CD14-positive monocyte (primary cell): ENCODE measurements at regions not wholly inside any gene's neighbourhood (a gene's known extent, or its start where the extent isn't known, plus 50 kb on each side); places are given as distances from the start of the nearest gene placed in this dataset.
A peak's percentile ranks its signal among the peaks of the same experiment; 100 is the strongest.

Experiments used
- DNase-seq, 3 donors: peaks; one replicate each; pipeline ENCODE4 v3.0.0-alpha.2; 2011 to 2022
- H2AFZ ChIP-seq: 2 replicates; pipeline ENCODE4 v1.6.0; 2012; ENCODE audit warnings: mild to moderate bottlenecking, low read depth, low read length, inconsistent platforms; ENCODE audit not compliant: insufficient read depth, poor library complexity, severe bottlenecking
- H3K27ac ChIP-seq, 2 donors: 1 replicate in 1 of 2; 2 replicates in 1 of 2; pipeline ENCODE4 v1.5.1; 2012 to 2013; ENCODE audit warnings: low read length in 2 of 2, control low read depth in 1 of 2, inconsistent platforms in 1 of 2, low read depth in 1 of 2, mild to moderate bottlenecking in 1 of 2
- H3K27me3 ChIP-seq, 2 donors: one replicate each; pipeline versions ENCODE4 v1.6.0 to v1.6.1; 2011 to 2013; ENCODE audit warnings: low read length in 2 of 2; ENCODE audit not compliant: control insufficient read depth in 2 of 2, insufficient read depth in 2 of 2
- H3K36me3 ChIP-seq, 2 donors: replicated peaks in 1 of 2; 1 replicate in 1 of 2; 2 replicates in 1 of 2; pipeline versions ENCODE4 v1.5.1 to v1.6.1; 2012 to 2013; ENCODE audit warnings: low read length in 2 of 2, control low read depth in 1 of 2, inconsistent platforms in 1 of 2, mild to moderate bottlenecking in 1 of 2; ENCODE audit not compliant: insufficient read depth in 2 of 2, control insufficient read depth in 1 of 2
- H3K4me1 ChIP-seq, 2 donors: 1 replicate in 1 of 2; 2 replicates in 1 of 2; pipeline versions ENCODE4 v1.5.1 to v1.6.1; 2012 to 2013; ENCODE audit warnings: low read length in 2 of 2, control low read depth in 1 of 2, inconsistent platforms in 1 of 2, mild to moderate bottlenecking in 1 of 2, moderate library complexity in 1 of 2; ENCODE audit not compliant: insufficient read depth in 2 of 2, control insufficient read depth in 1 of 2
- H3K4me2 ChIP-seq: replicated peaks from 2 replicates; pipeline ENCODE3; 2012; ENCODE audit warnings: low read length, moderate library complexity, mild to moderate bottlenecking; ENCODE audit not compliant: poor library complexity, severe bottlenecking; ENCODE audit errors: extremely low read depth
- H3K4me3 ChIP-seq, 3 experiments: fragments of 200-600 bp in 1 of 3; sonication (generic) in 1 of 3; replicated peaks in 1 of 3; 1 replicate in 2 of 3; 2 replicates in 1 of 3; pipeline ENCODE4 v1.5.1; 2011 to 2013; ENCODE audit warnings: low read length in 3 of 3, mild to moderate bottlenecking in 3 of 3, control low read depth in 2 of 3, low read depth in 2 of 3, inconsistent platforms in 1 of 3, moderate library complexity in 1 of 3
- H3K79me2 ChIP-seq: 2 replicates; pipeline ENCODE4 v1.6.0; 2012; ENCODE audit warnings: mild to moderate bottlenecking, control low read depth, inconsistent platforms, low read length, moderate library complexity; ENCODE audit not compliant: insufficient read depth
- H3K9ac ChIP-seq: 2 replicates; pipeline ENCODE4 v1.6.0; 2017; ENCODE audit warnings: low read length, mild to moderate bottlenecking; ENCODE audit not compliant: insufficient read depth, poor library complexity, severe bottlenecking
- H3K9me3 ChIP-seq, 2 donors: replicated peaks in 1 of 2; 1 replicate in 1 of 2; 2 replicates in 1 of 2; pipeline versions ENCODE4 v1.5.1 to v1.6.1; 2012 to 2013; ENCODE audit warnings: low read length in 2 of 2, control low read depth in 1 of 2; ENCODE audit not compliant: control insufficient read depth in 1 of 2, insufficient read depth in 1 of 2
- H4K20me1 ChIP-seq: 2 replicates; pipeline ENCODE4 v1.6.0; 2012; ENCODE audit warnings: mild to moderate bottlenecking, low read length, control low read depth, moderate library complexity; ENCODE audit not compliant: insufficient read depth
- H3K27ac Mint-ChIP-seq, 7 donors: one replicate each; pipeline ENCODE4 v1.8.0; 2020; ENCODE audit warnings: mild to moderate bottlenecking in 7 of 7, mixed read lengths in 7 of 7, moderate library complexity in 6 of 7, inconsistent platforms in 2 of 7
- H3K27me3 Mint-ChIP-seq, 3 donors: one replicate each; pipeline ENCODE4 v1.8.0; 2021 to 2022; ENCODE audit warnings: low read depth in 3 of 3, mild to moderate bottlenecking in 3 of 3, mixed read lengths in 3 of 3, moderate library complexity in 3 of 3, inconsistent platforms in 1 of 3
- H3K36me3 Mint-ChIP-seq, 2 donors: one replicate each; pipeline ENCODE4 v1.8.0; 2020; ENCODE audit warnings: mixed read lengths in 2 of 2, inconsistent platforms in 1 of 2, mild to moderate bottlenecking in 1 of 2
- H3K4me1 Mint-ChIP-seq: one replicate; pipeline ENCODE4 v1.8.0; 2020; ENCODE audit warnings: mild to moderate bottlenecking, mixed read lengths
- H3K4me3 Mint-ChIP-seq, 2 donors: one replicate each; pipeline ENCODE4 v1.8.0; 2020; ENCODE audit warnings: mild to moderate bottlenecking in 2 of 2, mixed read lengths in 2 of 2, moderate library complexity in 1 of 2
- H3K9me3 Mint-ChIP-seq, 7 donors: one replicate each; pipeline ENCODE4 v1.8.0; 2020 to 2022; ENCODE audit warnings: mixed read lengths in 7 of 7, mild to moderate bottlenecking in 6 of 7, moderate library complexity in 6 of 7, inconsistent platforms in 2 of 7
- CTCF ChIP-seq: fragments of 200-600 bp; IDR thresholded peaks from one replicate; pipeline ENCODE4 v1.8.0; 2022; ENCODE audit warnings: antibody characterized with exemption, mild to moderate bottlenecking
- WGBS: methylation state at CpG from one replicate; pipeline ENCODE4 v1.1.5; 2013; ENCODE audit warnings: missing lambda C conversion rate; ENCODE audit not compliant: insufficient coverage; 5-methylcytosine and 5-hydroxymethylcytosine counted together
- intact Hi-C, 2 donors: fragments of 100-400 bp; cut with micrococcal nuclease; formaldehyde crosslinking; loops; one replicate each; pipeline versions ENCODE4 v1.15.0 to v1.15.1; 2023

- Histone ChIP-seq H3K4me2 (peak overlapping the region; percentile 67), H2AFZ (no peak overlapping the region), H3K9ac (no peak overlapping the region), H3K4me3 (peak overlapping the region in 1 of 3 experiments; percentile 10), H3K4me1 (peaks cover 44 to 53% of the 10 kb centered on the region in 2 donors), H3K9me3 (no peaks in the 10 kb centered on the region), H3K36me3 (peaks cover 6 to 19% of the 10 kb centered on the region in 2 donors), H4K20me1 (peaks cover 40% of the 10 kb centered on the region), H3K27me3 (peaks cover 0 to 7% of the 10 kb centered on the region in 2 donors), H3K79me2 (peaks cover 98% of the 10 kb centered on the region), H3K27ac (peak overlapping the region; percentile 45 to 58)
- intact Hi-C loops, result no loop called here
- H3K36me3 Mint-ChIP-seq, result peaks cover 26 to 47% of the 10 kb centered on the region in 2 donors
- H3K4me1 Mint-ChIP-seq, result peaks cover 47% of the 10 kb centered on the region
- H3K4me3 Mint-ChIP-seq, result peak overlapping the region in 1 of 2 donors; percentile 48
- H3K9me3 Mint-ChIP-seq, result peaks cover 0 to 2% (median 0%) of the 10 kb centered on the region in 7 donors
- DNase-seq, result no peak
- WGBS, result 95% methylated on average over 20 of the region's 25 CpGs
- peaks cover 0 to 4% (median 2%) of the 10 kb centered on the region in 3 donors for H3K27me3 Mint-ChIP-seq
- H3K27ac Mint-ChIP-seq, result peak overlapping the region in 5 of 7 donors; percentile 46 to 89 (median 62)
- no peak for TF ChIP-seq CTCF
Observed at GRCh38 chr22:46058591-46059519, 81.9 kb upstream of the WNT7B start.

- H3K4me2 ChIP-seq, result peak overlapping the region; percentile 47
- H3K79me2 ChIP-seq, result peaks cover 100% of the 10 kb centered on the region
- peaks cover 49% of the 10 kb centered on the region for H3K4me1 Mint-ChIP-seq
Observed at GRCh38 chr22:46060292-46061123, 83.5 kb upstream of the WNT7B start.

More at GRCh38 chr22:46060292-46061123, 83.5 kb upstream of the WNT7B start:
- H3K27me3 ChIP-seq, result peaks cover 0 to 7% of the 10 kb centered on the region in 2 donors
- H3K4me3 Mint-ChIP-seq, result peak overlapping the region in 1 of 2 donors; percentile 39
- H3K9me3 Mint-ChIP-seq, result peaks cover 0 to 2% (median 0%) of the 10 kb centered on the region in 7 donors
- H3K27me3 Mint-ChIP-seq, result peaks cover 0 to 4% (median 2%) of the 10 kb centered on the region in 3 donors
- intact Hi-C loops, result no loop called here
- no peak overlapping the region for H3K27ac Mint-ChIP-seq
- H3K4me3 ChIP-seq, result peak overlapping the region in 1 of 3 experiments; percentile 39
- 84% methylated on average over 6 of the region's 14 CpGs for WGBS
- DNase-seq, result no peak
- no peak overlapping the region for H2AFZ ChIP-seq
- H3K4me1 ChIP-seq, result peaks cover 31 to 41% of the 10 kb centered on the region in 2 donors
- H3K9me3 ChIP-seq, result no peaks in the 10 kb centered on the region
- TF ChIP-seq CTCF, result no peak
- H3K27ac ChIP-seq, result no peak overlapping the region
- peaks cover 28 to 47% of the 10 kb centered on the region in 2 donors for H3K36me3 Mint-ChIP-seq
- peaks cover 55% of the 10 kb centered on the region for H4K20me1 ChIP-seq
- H3K9ac ChIP-seq, result no peak overlapping the region
- H3K36me3 ChIP-seq, result peaks cover 6 to 28% of the 10 kb centered on the region in 2 donors
